Skeletal muscle tissue (tissue), 3 donors: ENCODE measurements at regions not wholly inside any gene's neighbourhood (a gene's known extent, or its start where the extent isn't known, plus 50 kb on each side); places are given as distances from the start of the nearest gene placed in this dataset.
"Not testable (repeated sequence)": the region's sequence is repeated elsewhere in the genome, so short reads cannot be mapped to it uniquely, and the experiment has no call there.

ENCODE experiments used
- H3K27ac ChIP-seq: one replicate; pipeline ENCODE4 v1.7.0; 2013; ENCODE audit warnings: mild to moderate bottlenecking, low read depth, low read length, inconsistent platforms
- H3K27me3 ChIP-seq, 3 donors: one replicate each; pipeline ENCODE4 v1.7.0; 2013; ENCODE audit warnings: low read length in 3 of 3; ENCODE audit not compliant: control insufficient read depth in 3 of 3, insufficient read depth in 3 of 3
- H3K36me3 ChIP-seq, 3 donors: one replicate each; pipeline ENCODE4 v1.7.0; 2013; ENCODE audit warnings: low read length in 3 of 3; ENCODE audit not compliant: control insufficient read depth in 3 of 3, insufficient read depth in 3 of 3
- H3K4me1 ChIP-seq, 3 donors: one replicate each; pipeline ENCODE4 v1.7.0; 2013; ENCODE audit warnings: low read length in 3 of 3, mild to moderate bottlenecking in 3 of 3; ENCODE audit not compliant: control insufficient read depth in 3 of 3, insufficient read depth in 3 of 3
- H3K4me3 ChIP-seq, 3 donors: one replicate each; pipeline ENCODE4 v1.7.0; 2013; ENCODE audit warnings: low read length in 3 of 3
- H3K9ac ChIP-seq, 3 donors: one replicate each; pipeline ENCODE4 v1.7.0; 2013; ENCODE audit warnings: low read length in 3 of 3, mild to moderate bottlenecking in 3 of 3, moderate library complexity in 2 of 3, low read depth in 1 of 3
- H3K9me3 ChIP-seq, 3 donors: one replicate each; pipeline ENCODE4 v1.7.0; 2013; ENCODE audit warnings: low read length in 3 of 3; ENCODE audit not compliant: control insufficient read depth in 3 of 3
- donor health status: Osteomylitis.

DNA sequence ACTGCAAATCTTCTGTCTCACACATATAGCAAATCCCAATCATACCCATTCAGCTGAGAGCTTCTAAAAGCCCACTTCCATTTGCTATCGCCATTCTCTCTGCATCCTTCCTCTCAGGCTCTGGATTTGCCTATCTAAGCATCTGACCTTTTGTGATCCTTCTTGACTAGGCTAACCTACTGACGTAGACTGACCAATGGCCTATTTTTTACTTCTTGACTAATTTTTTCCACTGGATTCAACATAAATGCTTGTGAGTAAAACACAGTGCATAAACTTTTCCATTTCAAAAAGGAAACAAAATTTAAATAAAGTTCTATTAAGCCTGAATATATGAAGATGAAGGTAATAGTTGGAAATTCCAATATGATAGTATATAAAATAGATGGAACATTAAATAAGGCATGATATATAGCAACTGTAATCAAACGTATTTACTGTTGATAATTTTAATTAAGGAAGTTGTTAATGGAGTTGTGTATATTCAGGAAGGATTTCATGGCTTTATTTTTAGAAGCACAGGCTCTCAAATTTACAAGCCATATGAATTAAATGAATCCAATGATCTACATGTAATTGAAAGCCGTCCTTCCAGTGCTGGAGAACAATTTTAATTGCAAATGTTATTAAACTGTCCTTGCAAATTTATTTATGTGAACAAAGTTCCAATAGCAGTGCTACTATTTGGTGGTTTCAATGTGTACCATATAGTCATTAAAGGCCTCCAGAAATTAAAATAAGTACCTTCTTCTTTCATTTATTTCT lies 918.4 kb downstream of the SORCS3 start:
- Histone ChIP-seq H3K27me3 (no peaks in the 10 kb centered on the region), H3K4me3 (no peak overlapping the region), H3K4me1 (no peaks in the 10 kb centered on the region), H3K27ac (no peak overlapping the region), H3K9me3 (no peaks in the 10 kb centered on the region), H3K9ac (no peak overlapping the region), H3K36me3 (no peaks in the 10 kb centered on the region)

DNA sequence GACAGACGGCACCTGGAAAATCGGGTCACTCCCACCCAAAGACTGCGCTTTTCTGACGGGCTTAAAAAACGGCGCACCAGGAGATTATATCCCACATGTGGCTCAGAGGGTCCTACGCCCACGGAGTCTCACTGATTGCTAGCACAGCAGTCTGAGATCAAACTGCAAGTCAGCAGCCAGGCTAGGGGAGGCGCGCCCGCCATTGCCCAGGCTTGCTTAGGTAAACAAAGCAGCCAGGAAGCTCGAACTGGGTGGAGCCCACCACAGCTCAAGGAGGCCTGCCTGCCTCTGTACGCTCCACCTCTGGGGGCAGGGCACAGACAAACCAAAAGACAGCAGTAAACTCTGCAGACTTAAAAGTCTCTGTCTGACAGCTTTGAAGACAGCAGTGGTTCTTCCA lies 909.4 kb downstream of the SORCS3 start:
- not testable (repeated sequence) for H3K9me3 ChIP-seq, H3K4me3 ChIP-seq, H3K27me3 ChIP-seq, H3K27ac ChIP-seq, H3K9ac ChIP-seq, H3K4me1 ChIP-seq, H3K36me3 ChIP-seq

DNA sequence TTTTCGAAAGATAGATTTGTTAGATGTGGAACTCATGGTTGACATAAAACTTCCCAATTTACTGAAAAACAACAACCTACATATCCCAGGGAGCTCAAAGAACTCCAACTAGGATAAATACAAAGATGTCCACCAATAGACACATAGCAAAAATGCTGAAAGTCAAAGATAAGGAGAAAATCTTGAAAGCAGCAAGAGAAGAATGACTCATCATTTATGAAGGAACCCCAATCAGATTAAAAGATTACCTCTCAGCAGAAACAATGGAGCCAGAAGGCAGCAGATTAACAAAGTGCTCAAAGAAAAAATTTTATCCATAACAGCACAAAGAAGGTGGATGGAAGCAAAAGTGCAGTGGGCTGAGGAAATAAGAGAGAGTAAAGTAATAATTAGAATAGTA lies 908.6 kb downstream of the SORCS3 start:
- no peaks in the 10 kb centered on the region for H3K27me3 ChIP-seq
- no peaks in the 10 kb centered on the region for H3K4me1 ChIP-seq
- no peak overlapping the region for H3K27ac ChIP-seq
- no peak overlapping the region for H3K4me3 ChIP-seq
- no peaks in the 10 kb centered on the region for H3K36me3 ChIP-seq
- H3K9ac ChIP-seq: no peak overlapping the region
- no peaks in the 10 kb centered on the region for H3K9me3 ChIP-seq

DNA sequence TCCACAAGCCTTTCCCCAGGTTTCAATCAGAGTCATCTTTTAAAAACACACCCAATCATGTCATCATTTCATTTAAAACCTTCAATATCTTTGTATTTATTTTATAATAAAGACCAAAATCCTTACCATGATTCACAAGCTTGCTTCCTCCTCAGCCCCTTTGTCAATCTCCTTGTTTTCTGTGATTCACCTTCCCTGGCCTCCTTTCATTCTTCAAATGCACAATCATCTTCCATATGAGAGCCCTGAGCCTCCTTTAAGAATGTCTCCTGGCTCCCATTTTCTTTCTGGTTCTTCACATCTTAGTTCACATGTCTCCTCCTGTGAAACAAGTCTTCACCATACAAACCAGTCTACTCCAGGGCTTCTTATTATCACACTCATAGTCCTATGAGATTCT lies 904.0 kb downstream of the SORCS3 start:
- Histone ChIP-seq H3K9me3 (no peaks in the 10 kb centered on the region), H3K9ac (no peak overlapping the region), H3K4me3 (no peak overlapping the region), H3K27me3 (no peaks in the 10 kb centered on the region), H3K36me3 (no peaks in the 10 kb centered on the region), H3K27ac (no peak overlapping the region), H3K4me1 (no peaks in the 10 kb centered on the region)

DNA sequence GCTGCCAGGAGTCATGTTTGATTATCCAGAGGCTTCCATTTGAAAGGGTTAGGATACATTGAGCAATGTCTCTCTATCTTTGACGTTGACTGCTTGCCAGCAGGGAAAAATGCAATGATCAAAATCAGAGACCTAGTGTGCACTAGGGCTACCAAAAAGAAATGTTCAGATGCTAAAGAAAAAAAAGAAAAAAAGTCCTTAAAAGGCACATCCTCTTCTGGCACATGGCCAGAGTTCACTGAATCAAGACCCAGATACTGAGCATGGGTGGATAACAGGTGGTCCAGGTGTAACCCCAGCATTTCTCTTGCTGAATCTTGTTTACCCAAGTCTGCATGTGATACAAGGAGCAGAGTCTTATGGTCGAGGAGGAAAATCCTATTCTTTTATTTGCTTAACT lies 899.3 kb downstream of the SORCS3 start:
- Histone ChIP-seq H3K4me3 (no peak overlapping the region), H3K27me3 (no peaks in the 10 kb centered on the region), H3K9me3 (no peaks in the 10 kb centered on the region), H3K36me3 (no peaks in the 10 kb centered on the region), H3K27ac (no peak overlapping the region), H3K9ac (no peak overlapping the region), H3K4me1 (no peaks in the 10 kb centered on the region)

DNA sequence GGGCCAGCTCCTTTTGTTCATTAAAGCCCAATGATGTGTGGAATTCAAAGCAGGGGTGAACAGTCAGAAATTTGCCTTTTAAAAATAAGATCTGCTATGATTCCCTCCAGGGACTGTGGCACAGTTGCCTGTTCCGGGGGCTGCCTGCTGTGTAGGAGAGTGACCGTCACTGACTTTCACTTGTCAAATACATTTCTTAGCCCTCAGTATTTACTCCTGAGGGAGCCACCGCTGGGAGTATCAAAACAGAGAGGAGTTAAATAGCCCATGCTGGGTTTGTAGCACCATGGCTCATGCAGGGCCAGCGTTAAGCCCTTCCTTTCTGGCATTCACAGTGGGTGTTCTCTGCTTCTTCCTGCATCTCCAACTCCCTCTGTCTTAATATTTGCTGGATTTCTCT lies 897.8 kb downstream of the SORCS3 start:
- no peak overlapping the region for H3K27ac ChIP-seq
- H3K4me1 ChIP-seq: no peaks in the 10 kb centered on the region
- H3K27me3 ChIP-seq: no peaks in the 10 kb centered on the region
- no peak overlapping the region for H3K9ac ChIP-seq
- H3K9me3 ChIP-seq: no peaks in the 10 kb centered on the region
- no peak overlapping the region for H3K4me3 ChIP-seq
- no peaks in the 10 kb centered on the region for H3K36me3 ChIP-seq

DNA sequence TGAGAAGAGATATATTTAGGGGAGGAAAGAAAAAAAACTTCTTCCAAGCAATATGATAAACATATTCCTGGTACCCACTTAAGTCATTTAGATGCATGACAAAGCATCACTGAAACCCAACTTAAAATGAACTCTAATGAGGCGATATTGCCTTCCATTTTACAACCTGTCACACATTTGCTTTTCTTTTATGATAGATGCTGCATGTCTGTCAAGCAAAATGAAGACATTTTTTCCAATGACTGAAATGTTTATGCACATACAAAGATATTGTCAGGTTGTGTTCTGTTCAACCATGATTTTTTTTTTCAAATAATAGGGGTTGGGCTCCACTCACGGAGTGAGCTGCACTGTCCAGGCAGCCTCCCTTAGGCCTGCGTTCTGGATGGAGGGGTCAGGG lies 894.4 kb downstream of the SORCS3 start:
- Histone ChIP-seq H3K9ac (no peak overlapping the region), H3K27me3 (no peaks in the 10 kb centered on the region), H3K27ac (no peak overlapping the region), H3K36me3 (no peaks in the 10 kb centered on the region), H3K4me3 (no peak overlapping the region), H3K4me1 (no peaks in the 10 kb centered on the region), H3K9me3 (peaks cover 0 to 1% (median 0%) of the 10 kb centered on the region in 3 donors)

DNA sequence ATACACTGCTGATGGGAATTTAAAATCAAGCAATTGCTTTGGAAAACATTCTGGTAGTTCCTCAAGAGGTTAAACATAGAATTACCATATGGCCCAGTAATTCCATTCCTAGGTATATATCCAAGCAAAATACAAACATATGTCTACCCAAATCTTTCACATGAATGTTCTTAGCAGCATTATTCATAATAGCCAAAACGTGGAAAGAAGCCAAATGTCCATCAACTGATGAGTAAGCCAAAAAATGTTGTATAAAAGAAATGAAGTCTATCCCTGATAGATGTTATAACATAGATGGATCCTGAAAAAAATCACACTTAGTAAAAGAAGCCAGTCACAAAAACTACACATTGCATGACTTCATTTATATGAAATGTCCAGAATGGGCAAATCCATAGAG lies 893.0 kb downstream of the SORCS3 start:
- Histone ChIP-seq H3K27me3 (no peaks in the 10 kb centered on the region), H3K27ac (no peak overlapping the region), H3K36me3 (no peaks in the 10 kb centered on the region), H3K9me3 (peaks cover 0 to 1% (median 0%) of the 10 kb centered on the region in 3 donors), H3K9ac (no peak overlapping the region), H3K4me3 (no peak overlapping the region), H3K4me1 (no peaks in the 10 kb centered on the region)

DNA sequence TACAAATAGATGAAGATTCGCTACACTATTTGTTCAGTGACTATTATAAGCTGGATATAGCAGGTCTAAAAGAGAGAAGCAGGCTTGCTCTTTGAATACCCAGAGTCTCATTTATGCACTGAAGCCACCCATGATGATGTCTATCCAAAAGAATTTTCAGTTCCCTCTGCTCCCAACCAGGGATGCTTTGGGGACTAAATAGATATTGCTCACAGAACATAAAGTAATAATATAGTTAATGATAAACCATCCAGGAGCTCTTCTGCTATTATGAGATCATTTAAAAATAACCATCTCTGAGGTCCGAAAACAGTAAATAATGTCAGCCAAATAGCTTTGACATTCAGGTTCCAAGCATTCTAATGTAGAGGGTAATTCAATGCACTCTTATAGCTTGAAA lies 875.4 kb downstream of the SORCS3 start:
- Histone ChIP-seq H3K9me3 (no peaks in the 10 kb centered on the region), H3K36me3 (no peaks in the 10 kb centered on the region), H3K27me3 (no peaks in the 10 kb centered on the region), H3K9ac (no peak overlapping the region), H3K4me3 (no peak overlapping the region), H3K27ac (no peak overlapping the region), H3K4me1 (no peaks in the 10 kb centered on the region)

DNA sequence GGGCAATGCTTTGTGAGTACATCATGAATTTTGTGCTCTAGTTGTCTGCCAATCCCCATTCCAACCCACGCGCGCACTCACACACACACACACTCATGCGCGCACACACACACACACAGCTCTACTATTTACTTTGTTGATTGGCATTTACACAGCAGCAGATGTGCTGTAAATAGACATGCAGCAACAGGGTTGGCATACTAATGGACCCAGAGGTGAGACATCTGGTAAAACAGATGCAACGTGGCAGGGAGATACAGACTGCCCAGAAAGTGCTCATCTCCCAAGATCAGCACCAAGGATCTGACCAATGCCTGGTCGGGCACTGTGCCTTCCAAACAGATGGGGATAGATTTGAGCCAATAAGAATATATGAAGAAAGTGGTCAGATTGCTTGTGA lies 873.0 kb downstream of the SORCS3 start:
- Histone ChIP-seq H3K9ac (no peak overlapping the region), H3K36me3 (no peaks in the 10 kb centered on the region), H3K4me1 (no peaks in the 10 kb centered on the region), H3K27me3 (no peaks in the 10 kb centered on the region), H3K4me3 (no peak overlapping the region), H3K9me3 (no peaks in the 10 kb centered on the region), H3K27ac (no peak overlapping the region)
